IMR-90 (cell line): ENCODE measurements at regions not wholly inside any gene's neighbourhood (a gene's known extent, or its start where the extent isn't known, plus 50 kb on each side); places are given as distances from the start of the nearest gene placed in this dataset.

Source experiments
- ATAC-seq: fragments of 200-7000 bp; cut with Tn5 transposase; 2 replicates; pipeline ENCODE4 v1.9.1; 2020; ENCODE audit warnings: low read depth, mild to moderate bottlenecking, moderate library complexity
- BruUV-seq: library from RNA; stranded (reverse); fragments of 400-500 nt; replicated peaks from 2 replicates; lab custom pipeline; 2021; lab: Mats Ljungman, UMichigan
- CTCF ChIA-PET: fragments of 300-600 bp; formaldehyde crosslinking; extraction: SDS; loops from one replicate; lab custom pipeline; 2021; ENCODE audit warnings: antibody characterized with exemption; lab: Yijun Ruan, JAX
- POLR2A ChIA-PET: fragments of 300-600 bp; sonication (Branson Sonifier 250); formaldehyde crosslinking; loops from one replicate; lab custom pipeline; 2022; ENCODE audit warnings: antibody characterized with exemption; ENCODE audit not compliant: unreplicated experiment; lab: Charles Lee
- DNase-seq: peaks from one replicate; pipeline ENCODE4 v3.0.0; 2013
- H2AFZ ChIP-seq: replicated peaks from 2 replicates; pipeline ENCODE3; 2013; ENCODE audit warnings: low read length, mild to moderate bottlenecking; ENCODE audit not compliant: poor library complexity
- H2AK5ac ChIP-seq: 2 replicates; pipeline ENCODE4 v1.6.1; 2013; ENCODE audit warnings: low read depth, low read length, inconsistent platforms
- H2AK9ac ChIP-seq: replicated peaks from 2 replicates; pipeline ENCODE3; 2013; ENCODE audit warnings: mild to moderate bottlenecking, low read depth, low read length, moderate library complexity; ENCODE audit not compliant: poor library complexity
- H2BK120ac ChIP-seq: 2 replicates; pipeline ENCODE4 v1.6.1; 2013; ENCODE audit warnings: low read depth, low read length, inconsistent platforms
- H2BK15ac ChIP-seq: 3 replicates; pipeline ENCODE4 v1.6.1; 2013; ENCODE audit warnings: low read depth, low read length, inconsistent platforms
- H2BK20ac ChIP-seq: 2 replicates; pipeline ENCODE4 v1.6.1; 2013; ENCODE audit warnings: low read depth, mild to moderate bottlenecking, inconsistent platforms, low read length, moderate library complexity
- H2BK5ac ChIP-seq: 2 replicates; pipeline ENCODE4 v1.6.1; 2013; ENCODE audit warnings: mild to moderate bottlenecking, low read depth, low read length, inconsistent platforms; ENCODE audit not compliant: poor library complexity, severe bottlenecking
- H3K14ac ChIP-seq: replicated peaks from 2 replicates; pipeline ENCODE4 v1.6.1; 2013; ENCODE audit warnings: low read depth, low read length, inconsistent platforms
- H3K18ac ChIP-seq: 2 replicates; pipeline ENCODE4 v1.6.1; 2013; ENCODE audit warnings: low read depth, low read length, control low read depth
- H3K23ac ChIP-seq: 2 replicates; pipeline ENCODE4 v1.6.1; 2013; ENCODE audit warnings: low read depth, low read length, inconsistent platforms
- H3K27ac ChIP-seq: 2 replicates; pipeline ENCODE4 v1.5.1; 2013; ENCODE audit warnings: mild to moderate bottlenecking, control low read depth, low read length; ENCODE audit not compliant: insufficient read depth
- H3K27me3 ChIP-seq: 2 replicates; pipeline ENCODE4 v1.6.1; 2013; ENCODE audit warnings: low read length; ENCODE audit not compliant: control insufficient read depth, insufficient read depth
- H3K36me3 ChIP-seq: 2 replicates; pipeline ENCODE4 v1.6.1; 2013; ENCODE audit warnings: low read length, mixed read lengths; ENCODE audit not compliant: control insufficient read depth, insufficient read depth
- H3K4ac ChIP-seq: 2 replicates; pipeline ENCODE4 v1.6.1; 2013; ENCODE audit warnings: low read depth, low read length, inconsistent platforms
- H3K4me1 ChIP-seq: 2 replicates; pipeline ENCODE4 v1.6.1; 2013; ENCODE audit warnings: low read length, mixed read lengths; ENCODE audit not compliant: control insufficient read depth, insufficient read depth
- H3K4me2 ChIP-seq: 2 replicates; pipeline ENCODE4 v1.6.1; 2013; ENCODE audit warnings: low read depth, mild to moderate bottlenecking, control low read depth, low read length, moderate library complexity
- H3K4me3 ChIP-seq: 2 replicates; pipeline ENCODE4 v1.5.1; 2013; ENCODE audit warnings: low read depth, mild to moderate bottlenecking, control low read depth, low read length, moderate library complexity; ENCODE audit not compliant: insufficient read depth
- H3K56ac ChIP-seq: 2 replicates; pipeline ENCODE4 v1.6.1; 2013; ENCODE audit warnings: low read length, inconsistent platforms; ENCODE audit not compliant: insufficient read depth; ENCODE audit errors: extremely low read depth
- H3K79me1 ChIP-seq, 2 experiments: 2 replicates each; pipeline ENCODE4 v1.6.1; 2013; ENCODE audit warnings: low read length in 2 of 2, inconsistent platforms in 1 of 2, low read depth in 1 of 2
- H3K9ac ChIP-seq: 2 replicates; pipeline ENCODE4 v1.6.1; 2013; ENCODE audit warnings: low read depth, low read length, control low read depth
- H3K9me1 ChIP-seq: 2 replicates; pipeline ENCODE4 v1.6.1; 2013; ENCODE audit warnings: low read length, inconsistent platforms; ENCODE audit not compliant: insufficient read depth
- H3K9me3 ChIP-seq: 2 replicates; pipeline ENCODE4 v1.6.1; 2013; ENCODE audit warnings: low read length; ENCODE audit not compliant: control insufficient read depth, insufficient read depth
- H4K20me1 ChIP-seq: 2 replicates; pipeline ENCODE4 v1.6.1; 2013; ENCODE audit warnings: low read length, inconsistent platforms; ENCODE audit not compliant: insufficient read depth
- H4K5ac ChIP-seq: 2 replicates; pipeline ENCODE4 v1.6.1; 2013; ENCODE audit warnings: mild to moderate bottlenecking, low read depth, low read length, control low read depth
- H4K8ac ChIP-seq, 2 experiments: 2 replicates each; pipeline ENCODE4 v1.6.1; 2013; ENCODE audit warnings: low read depth in 2 of 2, low read length in 2 of 2, control low read depth in 1 of 2, inconsistent platforms in 1 of 2
- H4K91ac ChIP-seq: 2 replicates; pipeline ENCODE4 v1.6.1; 2013; ENCODE audit warnings: low read depth, low read length, inconsistent platforms; ENCODE audit not compliant: insufficient read depth
- CHD1 ChIP-seq: IDR thresholded peaks from 2 replicates; pipeline ENCODE4 v1.6.1; 2012; ENCODE audit warnings: low read depth, low read length, improper control_type of control experiment
- MAFK ChIP-seq: IDR thresholded peaks from 2 replicates; pipeline ENCODE4 v1.6.1; 2012; ENCODE audit warnings: low read depth, low read length, improper control_type of control experiment
- RAD21 ChIP-seq: IDR thresholded peaks from 2 replicates; pipeline ENCODE4 v1.6.1; 2012; ENCODE audit warnings: low read length, improper control_type of control experiment
- RFX5 ChIP-seq: IDR thresholded peaks from 2 replicates; pipeline ENCODE4 v1.8.0; 2012; ENCODE audit warnings: low read depth, mild to moderate bottlenecking, low read length, moderate library complexity
- SMC3 ChIP-seq: fragments of 150-350 bp; IDR thresholded peaks from 2 replicates; pipeline ENCODE4 v1.6.1; 2016; ENCODE audit warnings: low read depth, mild to moderate bottlenecking, antibody characterized with exemption, low read length, moderate library complexity
- WGBS, 2 experiments: methylation state at CpG; one replicate each; pipeline versions ENCODE4 v1.1.5 to v1.1.7; 2013; ENCODE audit warnings: missing lambda C conversion rate in 2 of 2; ENCODE audit not compliant: insufficient read length in 1 of 2; ENCODE audit errors: extremely low coverage in 2 of 2; 5-methylcytosine and 5-hydroxymethylcytosine counted together
- dilution Hi-C: fragments of 300-500 bp; cut with HindIII; formaldehyde crosslinking; loops from one replicate; pipeline ENCODE4 v1.14.3; 2018; ENCODE audit warnings: low sequenced_read_pairs; ENCODE audit not compliant: unreplicated experiment
- in situ Hi-C: fragments of 300-500 bp; cut with MboI; formaldehyde crosslinking; loops from 3 replicates; pipeline ENCODE4 v1.14.3; 2019; ENCODE audit warnings: low sequenced_read_pairs, inconsistent platforms, mixed read lengths
- intact Hi-C: fragments of 100-400 bp; cut with micrococcal nuclease; formaldehyde crosslinking; loops from 2 replicates; pipeline ENCODE4 v1.10.0; 2022

DNA sequence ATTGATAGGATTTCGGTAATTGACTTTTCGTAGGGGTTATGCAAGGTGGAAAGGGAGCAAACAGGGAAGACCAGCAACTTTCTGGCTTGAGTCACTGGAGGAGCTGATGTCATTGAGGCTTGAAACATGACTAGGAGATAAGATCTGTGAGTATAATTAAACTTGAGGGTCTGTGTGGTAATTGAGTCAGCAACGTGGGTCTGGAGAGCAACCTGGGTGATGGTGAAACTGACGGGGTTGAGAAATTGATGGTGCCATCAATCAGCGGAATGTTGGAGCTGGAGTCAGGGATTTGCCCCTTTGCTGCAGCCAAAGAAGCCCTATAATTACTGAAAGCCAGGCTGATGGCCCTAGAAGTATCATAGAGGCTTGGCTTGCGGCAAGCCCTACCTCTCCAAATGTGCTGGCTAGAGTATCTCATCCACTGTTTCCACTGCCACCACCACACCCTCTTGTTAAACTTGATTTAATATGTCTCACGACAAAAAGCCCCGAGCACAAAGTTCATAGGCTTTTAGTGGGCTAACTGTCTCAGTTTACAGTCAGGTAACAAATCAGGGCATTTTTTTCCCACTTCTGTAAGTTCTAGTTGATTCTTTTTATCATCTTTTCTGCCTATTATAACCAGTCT is 186.9 kb upstream of the ELAC2 start:
- Histone ChIP-seq H3K4me2 (no peak overlapping the region), H3K27me3 (no peaks in the 10 kb centered on the region), H4K8ac (no peak overlapping the region), H2BK20ac (no peak overlapping the region), H3K14ac (no peak overlapping the region), H2AK5ac (no peak overlapping the region), H2BK120ac (no peak overlapping the region), H4K5ac (no peak overlapping the region), H3K4me1 (no peaks in the 10 kb centered on the region), H4K91ac (no peak overlapping the region), H3K9me3 (no peaks in the 10 kb centered on the region), H3K56ac (no peak overlapping the region), H4K20me1 (no peaks in the 10 kb centered on the region), H3K18ac (no peak overlapping the region), H2BK15ac (no peak overlapping the region), H3K9ac (no peak overlapping the region), H3K79me1 (no peaks in the 10 kb centered on the region), H2AK9ac (no peak overlapping the region), H3K23ac (no peak overlapping the region), H3K36me3 (no peaks in the 10 kb centered on the region), H3K9me1 (no peaks in the 10 kb centered on the region), H3K4ac (no peak overlapping the region), H2BK5ac (no peak overlapping the region), H2AFZ (no peak overlapping the region), H3K27ac (no peak overlapping the region), H3K4me3 (no peak overlapping the region)
- ATAC-seq (no peak), DNase-seq (no peak)
- POLR2A ChIA-PET, result no interaction called here
- WGBS, 2 experiments, result 85% methylated on average over 3 of the region's 8 CpGs; no CpG with 5 or more reads in 1 of the 2 experiments
- TF ChIP-seq SMC3, result no peak
- no peak for TF ChIP-seq MAFK
- no peak for TF ChIP-seq RAD21
- no peak for TF ChIP-seq CHD1
- TF ChIP-seq RFX5, result no peak
- intact Hi-C loops (no loop called here), in situ Hi-C loops (no loop called here), dilution Hi-C loops (no loop called here)
- CTCF ChIA-PET, result no interaction called here
- BruUV-seq, result no TSS peak
